HEK293 (cell line): ENCODE measurements at regions not wholly inside any gene's neighbourhood (a gene's known extent, or its start where the extent isn't known, plus 50 kb on each side); places are given as distances from the start of the nearest gene placed in this dataset.
"Not testable (repeated sequence)": the region's sequence is repeated elsewhere in the genome, so short reads cannot be mapped to it uniquely, and the experiment has no call there.

Source experiments
- CTCF ChIA-PET: fragments of 350-600 bp; formaldehyde crosslinking; extraction: SDS; loops from one replicate; lab custom pipeline; 2021; ENCODE audit warnings: antibody characterized with exemption; lab: Yijun Ruan, JAX
- POLR2A ChIA-PET: fragments of 300-600 bp; formaldehyde crosslinking; extraction: SDS; loops from one replicate; lab custom pipeline; 2020; ENCODE audit warnings: antibody characterized with exemption, inconsistent platforms; lab: Yijun Ruan, JAX
- H3K27ac ChIP-seq: fragments of 200-500 bp; sonication (Bioruptor generic); 2 replicates; pipeline ENCODE4 v1.5.1; 2014; ENCODE audit warnings: low read depth, low read length, control low read depth, inconsistent platforms; ENCODE audit errors: extremely low read depth
- H3K36me3 ChIP-seq, 2 experiments: fragments of 200-500 bp in 1 of 2; sonication (Bioruptor generic) in 1 of 2; 1 replicate in 1 of 2; 2 replicates in 1 of 2; pipeline ENCODE4 v1.5.1; 2014 to 2017; ENCODE audit warnings: inconsistent platforms in 2 of 2, low read length in 2 of 2; ENCODE audit not compliant: control insufficient read depth in 2 of 2, insufficient read depth in 1 of 2
- H3K4me1 ChIP-seq: fragments of 200-500 bp; sonication (Bioruptor generic); 2 replicates; pipeline ENCODE4 v1.5.1; 2014; ENCODE audit warnings: mild to moderate bottlenecking, low read length, inconsistent platforms; ENCODE audit not compliant: control insufficient read depth, insufficient read depth
- H3K4me3 ChIP-seq: 2 replicates; pipeline ENCODE4 v1.5.1; 2011; ENCODE audit warnings: low read depth, mild to moderate bottlenecking, control low read depth, low read length, moderate library complexity
- H3K9me3 ChIP-seq: fragments of 200-500 bp; sonication (Bioruptor generic); 2 replicates; pipeline ENCODE4 v1.5.1; 2014; ENCODE audit warnings: low read depth, low read length, inconsistent platforms; ENCODE audit not compliant: control insufficient read depth, insufficient read depth
- KLF10 ChIP-seq: fragments of 450-650 bp; IDR thresholded peaks from 2 replicates; pipeline ENCODE4 v1.5.1; 2018; ENCODE audit warnings: missing biosample characterization, mild to moderate bottlenecking, missing genetic modification characterization
- REPIN1 ChIP-seq: fragments of 450-650 bp; formaldehyde crosslinking; IDR thresholded peaks from 2 replicates; pipeline ENCODE4 v1.5.1; 2017; ENCODE audit warnings: missing biosample characterization, missing genetic modification characterization, low read depth
- SP2 ChIP-seq: fragments of 450-650 bp; formaldehyde crosslinking; IDR thresholded peaks from 2 replicates; pipeline ENCODE4 v1.5.1; 2016; ENCODE audit warnings: missing biosample characterization, missing genetic modification characterization
- ZBTB20 ChIP-seq: fragments of 450-650 bp; formaldehyde crosslinking; IDR thresholded peaks from 2 replicates; pipeline ENCODE4 v1.5.1; 2016; ENCODE audit warnings: missing biosample characterization, missing genetic modification characterization
- ZNF2 ChIP-seq: fragments of 450-650 bp; formaldehyde crosslinking; IDR thresholded peaks from 2 replicates; pipeline ENCODE4 v1.5.1; 2016; ENCODE audit warnings: missing biosample characterization, missing genetic modification characterization
- ZNF266 ChIP-seq: fragments of 450-650 bp; formaldehyde crosslinking; IDR thresholded peaks from 2 replicates; pipeline ENCODE4 v1.5.1; 2016; ENCODE audit warnings: missing biosample characterization, missing genetic modification characterization, low read depth
- ZNF391 ChIP-seq: fragments of 450-650 bp; formaldehyde crosslinking; IDR thresholded peaks from 2 replicates; pipeline ENCODE4 v1.5.1; 2016; ENCODE audit warnings: low read depth, missing biosample characterization, missing genetic modification characterization, borderline replicate concordance
- ZNF394 ChIP-seq: fragments of 450-650 bp; formaldehyde crosslinking; IDR thresholded peaks from 2 replicates; pipeline ENCODE4 v1.5.1; 2016; ENCODE audit warnings: missing biosample characterization, missing genetic modification characterization, mild to moderate bottlenecking, moderate library complexity, borderline replicate concordance
- ZNF423 ChIP-seq: fragments of 450-650 bp; formaldehyde crosslinking; IDR thresholded peaks from 2 replicates; pipeline ENCODE4 v1.5.1; 2016; ENCODE audit warnings: missing biosample characterization, missing genetic modification characterization
- ZNF548 ChIP-seq: fragments of 450-650 bp; formaldehyde crosslinking; IDR thresholded peaks from 2 replicates; pipeline ENCODE4 v1.5.1; 2016; ENCODE audit warnings: missing biosample characterization, missing genetic modification characterization
- ZNF670 ChIP-seq: fragments of 450-650 bp; formaldehyde crosslinking; IDR thresholded peaks from 2 replicates; pipeline ENCODE4 v1.5.1; 2016; ENCODE audit warnings: missing biosample characterization, missing genetic modification characterization, low read depth
- ZNF776 ChIP-seq: fragments of 450-650 bp; formaldehyde crosslinking; IDR thresholded peaks from 2 replicates; pipeline ENCODE4 v1.5.0; 2017; ENCODE audit warnings: missing biosample characterization, missing genetic modification characterization, borderline replicate concordance
- TF ChIP-seq, protein P1 (sequence below): fragments of 450-650 bp; formaldehyde crosslinking; IDR thresholded peaks from 2 replicates; pipeline ENCODE4 v1.5.1; 2016; ENCODE audit warnings: missing biosample characterization, missing genetic modification characterization
- TF ChIP-seq, protein P2 (sequence below): fragments of 450-650 bp; formaldehyde crosslinking; IDR thresholded peaks from 2 replicates; pipeline ENCODE4 v1.5.1; 2016; ENCODE audit warnings: missing biosample characterization, missing genetic modification characterization
- TF ChIP-seq, protein P3 (sequence below): fragments of 450-650 bp; formaldehyde crosslinking; IDR thresholded peaks from 2 replicates; pipeline ENCODE4 v1.5.1; 2016; ENCODE audit warnings: missing biosample characterization, missing genetic modification characterization, low read depth
- TF ChIP-seq, protein P4 (sequence below): fragments of 450-650 bp; formaldehyde crosslinking; optimal IDR thresholded peaks from 2 replicates; pipeline ENCODE3; 2016; ENCODE audit warnings: missing biosample characterization, mild to moderate bottlenecking, missing genetic modification characterization
- TF ChIP-seq, protein P5 (sequence below): fragments of 450-650 bp; formaldehyde crosslinking; IDR thresholded peaks from 2 replicates; pipeline ENCODE4 v1.5.1; 2017; ENCODE audit warnings: missing biosample characterization, missing genetic modification characterization

DNA sequence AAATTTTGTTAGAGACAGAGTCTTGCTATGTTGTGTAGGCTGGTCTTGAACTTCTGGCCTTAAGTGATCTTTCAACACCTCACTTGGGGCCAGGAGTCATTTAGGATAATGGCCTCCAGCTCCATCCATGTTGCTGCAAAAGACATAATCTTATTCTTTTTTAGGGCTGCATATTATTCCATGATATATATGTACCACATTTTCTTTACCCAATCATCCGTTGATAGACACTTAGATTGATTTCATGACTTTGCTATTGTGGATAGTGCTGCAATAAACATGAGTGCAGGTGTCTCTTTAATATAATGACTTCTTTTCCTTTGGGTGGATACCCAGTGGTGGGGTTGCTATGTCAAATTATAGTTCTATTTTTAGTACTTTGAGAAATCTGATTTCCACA is 140.9 kb upstream of the LCORL start:
- Histone ChIP-seq H3K36me3 (no peaks in the 10 kb centered on the region), H3K9me3 (no peaks in the 10 kb centered on the region), H3K27ac (no peak overlapping the region), H3K4me1 (no peaks in the 10 kb centered on the region), H3K4me3 (no peak overlapping the region)
- ChIA-PET CTCF (no interaction called here), POLR2A (no interaction called here)
- TF ChIP-seq ZNF394 (tag by site-specific recombination), result no peak
- TF ChIP-seq ZNF548, result no peak
- no peak for TF ChIP-seq ZNF776 (tag by site-specific recombination)
- TF ChIP-seq, protein P1, sequence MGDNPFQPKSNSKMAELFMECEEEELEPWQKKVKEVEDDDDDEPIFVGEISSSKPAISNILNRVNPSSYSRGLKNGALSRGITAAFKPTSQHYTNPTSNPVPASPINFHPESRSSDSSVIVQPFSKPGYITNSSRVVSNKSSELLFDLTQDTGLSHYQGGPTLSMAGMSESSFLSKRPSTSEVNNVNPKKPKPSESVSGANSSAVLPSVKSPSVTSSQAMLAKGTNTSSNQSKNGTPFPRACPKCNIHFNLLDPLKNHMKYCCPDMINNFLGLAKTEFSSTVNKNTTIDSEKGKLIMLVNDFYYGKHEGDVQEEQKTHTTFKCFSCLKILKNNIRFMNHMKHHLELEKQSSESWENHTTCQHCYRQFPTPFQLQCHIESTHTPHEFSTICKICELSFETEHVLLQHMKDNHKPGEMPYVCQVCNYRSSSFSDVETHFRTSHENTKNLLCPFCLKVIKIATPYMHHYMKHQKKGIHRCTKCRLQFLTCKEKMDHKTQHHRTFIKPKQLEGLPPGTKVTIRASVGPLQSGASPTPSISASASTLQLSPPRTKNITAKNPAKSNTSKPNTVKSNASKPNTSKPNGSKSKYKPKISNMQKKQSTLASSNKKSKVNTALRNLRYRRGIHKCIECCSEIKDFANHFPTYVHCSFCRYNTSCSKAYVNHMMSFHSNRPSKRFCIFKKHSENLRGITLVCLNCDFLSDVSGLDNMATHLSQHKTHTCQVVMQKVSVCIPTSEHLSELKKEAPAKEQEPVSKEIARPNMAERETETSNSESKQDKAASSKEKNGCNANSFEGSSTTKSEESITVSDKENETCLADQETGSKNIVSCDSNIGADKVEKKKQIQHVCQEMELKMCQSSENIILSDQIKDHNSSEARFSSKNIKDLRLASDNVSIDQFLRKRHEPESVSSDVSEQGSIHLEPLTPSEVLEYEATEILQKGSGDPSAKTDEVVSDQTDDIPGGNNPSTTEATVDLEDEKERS (tag by site-specific recombination), result no peak
- no peak for TF ChIP-seq ZNF423
- TF ChIP-seq, protein P2, sequence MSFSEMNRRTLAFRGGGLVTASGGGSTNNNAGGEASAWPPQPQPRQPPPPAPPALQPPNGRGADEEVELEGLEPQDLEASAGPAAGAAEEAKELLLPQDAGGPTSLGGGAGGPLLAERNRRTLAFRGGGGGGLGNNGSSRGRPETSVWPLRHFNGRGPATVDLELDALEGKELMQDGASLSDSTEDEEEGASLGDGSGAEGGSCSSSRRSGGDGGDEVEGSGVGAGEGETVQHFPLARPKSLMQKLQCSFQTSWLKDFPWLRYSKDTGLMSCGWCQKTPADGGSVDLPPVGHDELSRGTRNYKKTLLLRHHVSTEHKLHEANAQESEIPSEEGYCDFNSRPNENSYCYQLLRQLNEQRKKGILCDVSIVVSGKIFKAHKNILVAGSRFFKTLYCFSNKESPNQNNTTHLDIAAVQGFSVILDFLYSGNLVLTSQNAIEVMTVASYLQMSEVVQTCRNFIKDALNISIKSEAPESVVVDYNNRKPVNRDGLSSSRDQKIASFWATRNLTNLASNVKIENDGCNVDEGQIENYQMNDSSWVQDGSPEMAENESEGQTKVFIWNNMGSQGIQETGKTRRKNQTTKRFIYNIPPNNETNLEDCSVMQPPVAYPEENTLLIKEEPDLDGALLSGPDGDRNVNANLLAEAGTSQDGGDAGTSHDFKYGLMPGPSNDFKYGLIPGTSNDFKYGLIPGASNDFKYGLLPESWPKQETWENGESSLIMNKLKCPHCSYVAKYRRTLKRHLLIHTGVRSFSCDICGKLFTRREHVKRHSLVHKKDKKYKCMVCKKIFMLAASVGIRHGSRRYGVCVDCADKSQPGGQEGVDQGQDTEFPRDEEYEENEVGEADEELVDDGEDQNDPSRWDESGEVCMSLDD (tag by site-specific recombination), result no peak
- no peak for TF ChIP-seq ZNF391 (tag by site-specific recombination)
- no peak for TF ChIP-seq ZNF266
- no peak for TF ChIP-seq ZNF2 (tag by site-specific recombination)
- TF ChIP-seq, protein P3, sequence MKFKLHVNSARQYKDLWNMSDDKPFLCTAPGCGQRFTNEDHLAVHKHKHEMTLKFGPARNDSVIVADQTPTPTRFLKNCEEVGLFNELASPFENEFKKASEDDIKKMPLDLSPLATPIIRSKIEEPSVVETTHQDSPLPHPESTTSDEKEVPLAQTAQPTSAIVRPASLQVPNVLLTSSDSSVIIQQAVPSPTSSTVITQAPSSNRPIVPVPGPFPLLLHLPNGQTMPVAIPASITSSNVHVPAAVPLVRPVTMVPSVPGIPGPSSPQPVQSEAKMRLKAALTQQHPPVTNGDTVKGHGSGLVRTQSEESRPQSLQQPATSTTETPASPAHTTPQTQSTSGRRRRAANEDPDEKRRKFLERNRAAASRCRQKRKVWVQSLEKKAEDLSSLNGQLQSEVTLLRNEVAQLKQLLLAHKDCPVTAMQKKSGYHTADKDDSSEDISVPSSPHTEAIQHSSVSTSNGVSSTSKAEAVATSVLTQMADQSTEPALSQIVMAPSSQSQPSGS (tag by site-specific recombination), result no peak
- TF ChIP-seq KLF10 (tag by site-specific recombination), result no peak
- TF ChIP-seq, protein P4, sequence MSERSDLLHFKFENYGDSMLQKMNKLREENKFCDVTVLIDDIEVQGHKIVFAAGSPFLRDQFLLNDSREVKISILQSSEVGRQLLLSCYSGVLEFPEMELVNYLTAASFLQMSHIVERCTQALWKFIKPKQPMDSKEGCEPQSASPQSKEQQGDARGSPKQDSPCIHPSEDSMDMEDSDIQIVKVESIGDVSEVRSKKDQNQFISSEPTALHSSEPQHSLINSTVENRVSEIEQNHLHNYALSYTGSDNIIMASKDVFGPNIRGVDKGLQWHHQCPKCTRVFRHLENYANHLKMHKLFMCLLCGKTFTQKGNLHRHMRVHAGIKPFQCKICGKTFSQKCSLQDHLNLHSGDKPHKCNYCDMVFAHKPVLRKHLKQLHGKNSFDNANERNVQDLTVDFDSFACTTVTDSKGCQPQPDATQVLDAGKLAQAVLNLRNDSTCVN (tag by site-specific recombination), result no peak
- TF ChIP-seq, protein P5, sequence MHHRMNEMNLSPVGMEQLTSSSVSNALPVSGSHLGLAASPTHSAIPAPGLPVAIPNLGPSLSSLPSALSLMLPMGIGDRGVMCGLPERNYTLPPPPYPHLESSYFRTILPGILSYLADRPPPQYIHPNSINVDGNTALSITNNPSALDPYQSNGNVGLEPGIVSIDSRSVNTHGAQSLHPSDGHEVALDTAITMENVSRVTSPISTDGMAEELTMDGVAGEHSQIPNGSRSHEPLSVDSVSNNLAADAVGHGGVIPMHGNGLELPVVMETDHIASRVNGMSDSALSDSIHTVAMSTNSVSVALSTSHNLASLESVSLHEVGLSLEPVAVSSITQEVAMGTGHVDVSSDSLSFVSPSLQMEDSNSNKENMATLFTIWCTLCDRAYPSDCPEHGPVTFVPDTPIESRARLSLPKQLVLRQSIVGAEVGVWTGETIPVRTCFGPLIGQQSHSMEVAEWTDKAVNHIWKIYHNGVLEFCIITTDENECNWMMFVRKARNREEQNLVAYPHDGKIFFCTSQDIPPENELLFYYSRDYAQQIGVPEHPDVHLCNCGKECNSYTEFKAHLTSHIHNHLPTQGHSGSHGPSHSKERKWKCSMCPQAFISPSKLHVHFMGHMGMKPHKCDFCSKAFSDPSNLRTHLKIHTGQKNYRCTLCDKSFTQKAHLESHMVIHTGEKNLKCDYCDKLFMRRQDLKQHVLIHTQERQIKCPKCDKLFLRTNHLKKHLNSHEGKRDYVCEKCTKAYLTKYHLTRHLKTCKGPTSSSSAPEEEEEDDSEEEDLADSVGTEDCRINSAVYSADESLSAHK (tag by site-specific recombination), result no peak
- TF ChIP-seq ZBTB20 (tag by site-specific recombination), result no peak
- TF ChIP-seq REPIN1 (tag by site-specific recombination), result no peak
- no peak for TF ChIP-seq SP2 (tag by site-specific recombination)
- TF ChIP-seq ZNF670 (tag by site-specific recombination), result no peak

DNA sequence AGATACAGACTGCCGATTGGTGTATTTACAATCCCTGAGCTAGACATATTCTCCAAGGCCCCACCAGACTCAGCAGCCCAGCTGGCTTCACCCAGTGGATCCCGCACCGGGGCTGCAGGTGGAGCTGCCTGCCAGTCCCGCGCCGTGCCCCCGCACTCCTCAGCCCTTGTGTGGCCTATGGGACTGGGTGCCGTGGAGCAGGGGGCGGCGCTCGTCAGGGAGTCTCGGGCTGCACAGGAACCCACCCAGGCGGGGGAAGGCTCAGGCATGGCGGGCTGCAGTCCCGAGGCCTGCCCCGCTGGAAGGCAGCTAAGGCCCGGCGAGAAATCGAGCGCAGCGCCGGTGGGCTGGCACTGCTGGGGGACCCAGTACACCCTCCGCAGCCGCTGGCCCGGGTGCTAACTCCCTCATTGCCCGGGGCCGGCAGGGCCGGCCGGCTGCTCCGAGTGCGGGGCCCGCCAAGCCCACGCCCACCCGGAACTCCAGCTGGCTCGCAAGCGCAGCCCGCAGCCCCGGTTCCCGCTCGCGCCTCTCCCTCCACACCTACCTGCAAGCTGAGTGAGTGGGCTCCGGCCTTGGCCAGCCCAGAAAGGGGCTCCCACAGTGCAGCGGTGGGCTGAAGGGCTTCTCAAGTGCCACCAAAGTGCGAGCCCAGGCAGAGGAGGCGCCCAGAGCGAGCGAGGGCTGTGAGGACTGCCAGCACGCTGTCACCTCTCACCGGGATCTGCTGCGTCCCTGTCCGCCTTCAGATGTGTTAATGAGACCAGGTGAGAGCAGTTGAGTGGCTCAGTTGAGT is 137.8 kb upstream of the LCORL start:
- H3K36me3 ChIP-seq, H3K4me3 ChIP-seq, CTCF ChIA-PET, H3K4me1 ChIP-seq, POLR2A ChIA-PET, H3K27ac ChIP-seq, H3K9me3 ChIP-seq: not testable (repeated sequence)
